ENCODE measurements at regions not wholly inside any gene's neighbourhood (a gene's known extent, or its start where the extent isn't known, plus 50 kb on each side); places are given as distances from the start of the nearest gene placed in this dataset.

DNA sequence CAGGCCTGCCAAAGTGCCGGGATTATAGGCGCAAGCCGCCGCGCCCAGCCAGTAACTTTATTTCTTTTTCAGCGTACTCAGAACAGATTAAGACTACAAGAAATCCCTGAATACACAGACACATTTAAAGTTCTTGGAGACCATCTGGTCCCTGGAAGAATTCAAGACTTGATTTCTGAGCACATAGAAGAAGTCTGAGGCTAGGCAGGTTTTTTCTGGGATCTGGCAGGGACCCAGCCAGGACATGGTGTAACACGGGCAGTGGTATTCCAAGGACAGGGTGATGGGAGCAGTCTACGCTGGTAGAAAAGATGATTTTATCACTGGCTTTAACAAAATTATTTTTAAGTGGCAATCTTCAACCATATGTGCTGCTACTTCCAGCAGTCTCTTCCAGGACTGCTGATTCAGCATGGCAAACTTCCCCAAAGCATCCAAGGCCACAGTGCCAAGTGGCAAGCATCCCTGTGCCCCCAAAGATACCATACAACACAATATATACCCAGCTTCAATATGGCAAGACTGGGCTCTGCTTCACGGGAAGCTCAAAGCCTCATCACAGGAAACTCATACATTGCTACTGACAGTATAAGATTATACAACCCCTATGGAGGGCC, 105.2 kb upstream of the OR5AK2 start:
- TF ChIP-seq, protein P1, sequence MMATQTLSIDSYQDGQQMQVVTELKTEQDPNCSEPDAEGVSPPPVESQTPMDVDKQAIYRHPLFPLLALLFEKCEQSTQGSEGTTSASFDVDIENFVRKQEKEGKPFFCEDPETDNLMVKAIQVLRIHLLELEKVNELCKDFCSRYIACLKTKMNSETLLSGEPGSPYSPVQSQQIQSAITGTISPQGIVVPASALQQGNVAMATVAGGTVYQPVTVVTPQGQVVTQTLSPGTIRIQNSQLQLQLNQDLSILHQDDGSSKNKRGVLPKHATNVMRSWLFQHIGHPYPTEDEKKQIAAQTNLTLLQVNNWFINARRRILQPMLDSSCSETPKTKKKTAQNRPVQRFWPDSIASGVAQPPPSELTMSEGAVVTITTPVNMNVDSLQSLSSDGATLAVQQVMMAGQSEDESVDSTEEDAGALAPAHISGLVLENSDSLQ (IDR thresholded peaks at IDR 0.05) = no peak
- TF ChIP-seq HDGF (IDR thresholded peaks at IDR 0.05; ENCODE audit: borderline replicate concordance) (no peak), CTBP1 (IDR thresholded peaks at IDR 0.05; ENCODE audit: borderline replicate concordance) (no peak)
